ENCODE measurements at regions not wholly inside any gene's neighbourhood (a gene's known extent, or its start where the extent isn't known, plus 50 kb on each side); places are given as distances from the start of the nearest gene placed in this dataset.

- no peak for TF ChIP-seq POLR2A (IDR thresholded peaks at IDR 0.05)
- TF ChIP-seq CTCF (IDR thresholded peaks at IDR 0.05), result no peak
- no peak for TF ChIP-seq POLR2AphosphoS5 (IDR thresholded peaks at IDR 0.05)
Observed at GRCh38 chr3:195012571-195012970, 258.4 kb downstream of the XXYLT1 start.
